Neural cell (in vitro differentiated cells): ENCODE measurements at regions not wholly inside any gene's neighbourhood (a gene's known extent, or its start where the extent isn't known, plus 50 kb on each side); places are given as distances from the start of the nearest gene placed in this dataset.

ENCODE experiments used
- H2AFZ ChIP-seq: fragments of 200-600, 300-800 bp; sonication (generic), shearing (Covaris generic); 2 replicates; pipeline ENCODE4 v1.6.0; 2014; ENCODE audit warnings: low read depth, mild to moderate bottlenecking, antibody characterized with exemption, low read length, moderate library complexity
- H3F3A ChIP-seq: fragments of 200-600 bp; shearing (Covaris generic); 2 replicates; pipeline ENCODE4 v1.6.1; 2016; ENCODE audit warnings: mild to moderate bottlenecking, moderate library complexity, mixed read lengths, antibody characterized with exemption, low read length; ENCODE audit not compliant: insufficient read depth, poor library complexity, severe bottlenecking
- H3K27ac ChIP-seq: fragments of 200-600, 300-800 bp; sonication (generic), shearing (Covaris generic); 2 replicates; pipeline ENCODE4 v1.5.1; 2014; ENCODE audit warnings: mild to moderate bottlenecking, low read length, moderate library complexity
- H3K27me3 ChIP-seq: fragments of 300-800, 200-600 bp; sonication (generic), shearing (Covaris generic); 2 replicates; pipeline ENCODE4 v1.6.0; 2014; ENCODE audit warnings: mild to moderate bottlenecking, low read depth, low read length, moderate library complexity; ENCODE audit not compliant: insufficient read depth
- H3K36me3 ChIP-seq: fragments of 300-800, 200-600 bp; sonication (generic), shearing (Covaris generic); 2 replicates; pipeline ENCODE4 v1.5.1; 2014; ENCODE audit warnings: mild to moderate bottlenecking, antibody characterized with exemption, low read length, moderate library complexity; ENCODE audit not compliant: insufficient read depth
- H3K4me2 ChIP-seq: fragments of 300-800, 200-600 bp; sonication (generic), shearing (Covaris generic); 2 replicates; pipeline ENCODE4 v1.6.0; 2014; ENCODE audit warnings: mild to moderate bottlenecking, low read length
- H3K4me3 ChIP-seq: fragments of 300-800, 200-600 bp; sonication (generic), shearing (Covaris generic); 2 replicates; pipeline ENCODE4 v1.5.1; 2014; ENCODE audit warnings: mild to moderate bottlenecking, low read length, moderate library complexity
- H3K79me2 ChIP-seq: fragments of 200-600 bp; shearing (Covaris generic); replicated peaks from 2 replicates; pipeline ENCODE4 v1.6.0; 2014; ENCODE audit warnings: mild to moderate bottlenecking, low read length, moderate library complexity; ENCODE audit not compliant: insufficient read depth
- H3K9ac ChIP-seq: fragments of 300-800, 200-600 bp; sonication (generic), shearing (Covaris generic); 2 replicates; pipeline ENCODE4 v1.6.1; 2016; ENCODE audit warnings: mild to moderate bottlenecking, low read length, mixed read lengths
- H3K9me2 ChIP-seq: fragments of 200-600 bp; shearing (Covaris generic); 2 replicates; pipeline ENCODE4 v1.6.1; 2016; ENCODE audit warnings: mild to moderate bottlenecking, low read length, mixed read lengths; ENCODE audit not compliant: insufficient read depth
- H3K9me3 ChIP-seq: fragments of 200-600, 300-800 bp; sonication (generic), shearing (Covaris generic); 2 replicates; pipeline ENCODE4 v1.6.1; 2016; ENCODE audit warnings: mild to moderate bottlenecking, mixed run types, low read length, moderate library complexity, mixed read lengths
- H4K20me1 ChIP-seq: fragments of 200-600 bp; shearing (Covaris generic); 2 replicates; pipeline ENCODE4 v1.6.1; 2016; ENCODE audit warnings: mild to moderate bottlenecking, mixed run types; ENCODE audit not compliant: insufficient read depth
- EP300 ChIP-seq: fragments of 450-650 bp; conservative IDR thresholded peaks from 2 replicates; pipeline ENCODE4 v1.6.1; 2014; ENCODE audit warnings: antibody characterized with exemption, mild to moderate bottlenecking, moderate library complexity; ENCODE audit not compliant: poor library complexity, severe bottlenecking
- EZH2 ChIP-seq: fragments of 200-600, 300-800 bp; shearing (Covaris generic), sonication (generic); IDR thresholded peaks from 2 replicates; pipeline ENCODE4 v1.6.1; 2014; ENCODE audit warnings: antibody characterized with exemption, low read length, borderline replicate concordance, mild to moderate bottlenecking; ENCODE audit not compliant: insufficient read depth, poor library complexity, severe bottlenecking
- MXI1 ChIP-seq: fragments of 450-650 bp; conservative IDR thresholded peaks from 2 replicates; pipeline ENCODE4 v1.6.1; 2014; ENCODE audit warnings: antibody characterized with exemption, mild to moderate bottlenecking; ENCODE audit not compliant: poor library complexity, severe bottlenecking
- POLR2AphosphoS5 ChIP-seq: IDR thresholded peaks from 2 replicates; pipeline ENCODE4 v1.6.1; 2012
- RAD21 ChIP-seq: fragments of 450-650 bp; conservative IDR thresholded peaks from 2 replicates; pipeline ENCODE4 v1.6.1; 2014; ENCODE audit warnings: antibody characterized with exemption, mild to moderate bottlenecking, moderate library complexity
- SMC3 ChIP-seq: fragments of 450-650 bp; conservative IDR thresholded peaks from 2 replicates; pipeline ENCODE4 v1.6.1; 2014; ENCODE audit warnings: antibody characterized with exemption, mild to moderate bottlenecking, moderate library complexity; ENCODE audit not compliant: poor library complexity
- TAF1 ChIP-seq: IDR thresholded peaks from 2 replicates; pipeline ENCODE4 v1.6.1; 2012; ENCODE audit warnings: low read depth
- TF ChIP-seq, protein P1 (sequence below): IDR thresholded peaks from 2 replicates; pipeline ENCODE4 v1.6.1; 2012; ENCODE audit warnings: borderline replicate concordance
- TF ChIP-seq, protein P2 (sequence below): fragments of 450-650 bp; IDR thresholded peaks from 2 replicates; pipeline ENCODE4 v1.5.1; 2014; ENCODE audit warnings: antibody characterized with exemption, mild to moderate bottlenecking, moderate library complexity; ENCODE audit not compliant: poor library complexity, severe bottlenecking

DNA sequence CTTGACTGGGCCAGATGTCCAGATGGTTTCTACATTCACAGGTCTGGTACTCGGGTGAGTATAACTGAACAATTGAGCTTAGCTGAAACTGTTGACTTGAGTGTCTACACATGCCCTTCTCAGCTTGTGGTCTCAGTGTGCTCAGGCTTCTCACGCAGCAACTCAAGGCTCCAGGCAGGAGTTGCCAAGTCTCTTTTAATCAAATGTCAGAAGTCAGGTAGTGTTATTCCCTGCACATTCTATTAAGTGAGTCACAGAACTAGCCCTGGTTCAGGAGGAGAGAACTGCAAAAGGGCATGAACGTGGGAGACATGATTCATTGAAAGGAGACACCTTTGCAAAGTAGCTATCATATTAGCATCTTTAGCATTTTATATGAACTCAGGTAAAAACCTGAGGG lies 199.3 kb upstream of the ACTBL2 start:
- no peak overlapping the region for H3K27ac ChIP-seq
- no peaks in the 10 kb centered on the region for H3K27me3 ChIP-seq
- no peak overlapping the region for H3K9ac ChIP-seq
- H3K9me3 ChIP-seq = no peaks in the 10 kb centered on the region
- H3K4me3 ChIP-seq = no peak overlapping the region
- H3F3A ChIP-seq = no peaks in the 10 kb centered on the region
- no peaks in the 10 kb centered on the region for H4K20me1 ChIP-seq
- H3K9me2 ChIP-seq = no peaks in the 10 kb centered on the region
- H2AFZ ChIP-seq = no peak overlapping the region
- H3K36me3 ChIP-seq = no peaks in the 10 kb centered on the region
- TF ChIP-seq POLR2AphosphoS5 (no peak), MXI1 (no peak), TAF1 (no peak), EZH2 (no peak), RAD21 (no peak), SMC3 (no peak), EP300 (no peak)
- TF ChIP-seq, protein P1, sequence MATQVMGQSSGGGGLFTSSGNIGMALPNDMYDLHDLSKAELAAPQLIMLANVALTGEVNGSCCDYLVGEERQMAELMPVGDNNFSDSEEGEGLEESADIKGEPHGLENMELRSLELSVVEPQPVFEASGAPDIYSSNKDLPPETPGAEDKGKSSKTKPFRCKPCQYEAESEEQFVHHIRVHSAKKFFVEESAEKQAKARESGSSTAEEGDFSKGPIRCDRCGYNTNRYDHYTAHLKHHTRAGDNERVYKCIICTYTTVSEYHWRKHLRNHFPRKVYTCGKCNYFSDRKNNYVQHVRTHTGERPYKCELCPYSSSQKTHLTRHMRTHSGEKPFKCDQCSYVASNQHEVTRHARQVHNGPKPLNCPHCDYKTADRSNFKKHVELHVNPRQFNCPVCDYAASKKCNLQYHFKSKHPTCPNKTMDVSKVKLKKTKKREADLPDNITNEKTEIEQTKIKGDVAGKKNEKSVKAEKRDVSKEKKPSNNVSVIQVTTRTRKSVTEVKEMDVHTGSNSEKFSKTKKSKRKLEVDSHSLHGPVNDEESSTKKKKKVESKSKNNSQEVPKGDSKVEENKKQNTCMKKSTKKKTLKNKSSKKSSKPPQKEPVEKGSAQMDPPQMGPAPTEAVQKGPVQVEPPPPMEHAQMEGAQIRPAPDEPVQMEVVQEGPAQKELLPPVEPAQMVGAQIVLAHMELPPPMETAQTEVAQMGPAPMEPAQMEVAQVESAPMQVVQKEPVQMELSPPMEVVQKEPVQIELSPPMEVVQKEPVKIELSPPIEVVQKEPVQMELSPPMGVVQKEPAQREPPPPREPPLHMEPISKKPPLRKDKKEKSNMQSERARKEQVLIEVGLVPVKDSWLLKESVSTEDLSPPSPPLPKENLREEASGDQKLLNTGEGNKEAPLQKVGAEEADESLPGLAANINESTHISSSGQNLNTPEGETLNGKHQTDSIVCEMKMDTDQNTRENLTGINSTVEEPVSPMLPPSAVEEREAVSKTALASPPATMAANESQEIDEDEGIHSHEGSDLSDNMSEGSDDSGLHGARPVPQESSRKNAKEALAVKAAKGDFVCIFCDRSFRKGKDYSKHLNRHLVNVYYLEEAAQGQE = no peak
- TF ChIP-seq, protein P2, sequence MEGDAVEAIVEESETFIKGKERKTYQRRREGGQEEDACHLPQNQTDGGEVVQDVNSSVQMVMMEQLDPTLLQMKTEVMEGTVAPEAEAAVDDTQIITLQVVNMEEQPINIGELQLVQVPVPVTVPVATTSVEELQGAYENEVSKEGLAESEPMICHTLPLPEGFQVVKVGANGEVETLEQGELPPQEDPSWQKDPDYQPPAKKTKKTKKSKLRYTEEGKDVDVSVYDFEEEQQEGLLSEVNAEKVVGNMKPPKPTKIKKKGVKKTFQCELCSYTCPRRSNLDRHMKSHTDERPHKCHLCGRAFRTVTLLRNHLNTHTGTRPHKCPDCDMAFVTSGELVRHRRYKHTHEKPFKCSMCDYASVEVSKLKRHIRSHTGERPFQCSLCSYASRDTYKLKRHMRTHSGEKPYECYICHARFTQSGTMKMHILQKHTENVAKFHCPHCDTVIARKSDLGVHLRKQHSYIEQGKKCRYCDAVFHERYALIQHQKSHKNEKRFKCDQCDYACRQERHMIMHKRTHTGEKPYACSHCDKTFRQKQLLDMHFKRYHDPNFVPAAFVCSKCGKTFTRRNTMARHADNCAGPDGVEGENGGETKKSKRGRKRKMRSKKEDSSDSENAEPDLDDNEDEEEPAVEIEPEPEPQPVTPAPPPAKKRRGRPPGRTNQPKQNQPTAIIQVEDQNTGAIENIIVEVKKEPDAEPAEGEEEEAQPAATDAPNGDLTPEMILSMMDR = no peak
- H3K4me2 ChIP-seq = no peak overlapping the region
- H3K79me2 ChIP-seq = no peaks in the 10 kb centered on the region

DNA sequence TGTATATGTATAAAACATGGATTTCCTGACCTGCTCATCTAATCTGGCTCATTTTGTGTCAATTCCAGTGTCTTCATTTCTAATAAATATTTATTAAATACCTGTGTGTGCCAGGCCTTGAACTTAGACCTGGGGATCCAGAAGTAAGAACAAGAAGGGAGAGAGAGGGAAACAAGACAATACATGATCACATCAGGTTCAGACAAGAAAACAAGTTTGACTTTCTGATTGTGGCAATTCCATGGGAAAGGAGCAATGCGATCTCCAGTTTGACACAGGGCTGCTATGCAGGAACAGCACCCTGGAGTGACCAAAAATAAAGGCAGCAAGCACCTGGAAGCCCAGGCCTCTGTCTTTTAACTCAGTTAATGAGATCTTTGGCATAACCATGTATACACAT lies 198.1 kb upstream of the ACTBL2 start:
- TF ChIP-seq RAD21 = no peak
- TF ChIP-seq, protein P2 = no peak
- no peak for TF ChIP-seq EP300
- TF ChIP-seq, protein P1 = no peak
- TF ChIP-seq TAF1 = no peak
- TF ChIP-seq SMC3 = no peak
- H4K20me1 ChIP-seq = no peaks in the 10 kb centered on the region
- no peak overlapping the region for H2AFZ ChIP-seq
- no peaks in the 10 kb centered on the region for H3K9me3 ChIP-seq
- no peaks in the 10 kb centered on the region for H3K27me3 ChIP-seq
- H3K4me3 ChIP-seq = no peak overlapping the region
- no peak overlapping the region for H3K4me2 ChIP-seq
- H3K9me2 ChIP-seq = no peaks in the 10 kb centered on the region
- H3K36me3 ChIP-seq = no peaks in the 10 kb centered on the region
- no peak overlapping the region for H3K9ac ChIP-seq
- H3F3A ChIP-seq = no peaks in the 10 kb centered on the region
- H3K27ac ChIP-seq = no peak overlapping the region
- H3K79me2 ChIP-seq = no peaks in the 10 kb centered on the region
